ENCODE measurements at regions not wholly inside any gene's neighbourhood (a gene's known extent, or its start where the extent isn't known, plus 50 kb on each side); places are given as distances from the start of the nearest gene placed in this dataset.
"Not testable (repeated sequence)": the region's sequence is repeated elsewhere in the genome, so short reads cannot be mapped to it uniquely, and the experiment has no call there.

DNA sequence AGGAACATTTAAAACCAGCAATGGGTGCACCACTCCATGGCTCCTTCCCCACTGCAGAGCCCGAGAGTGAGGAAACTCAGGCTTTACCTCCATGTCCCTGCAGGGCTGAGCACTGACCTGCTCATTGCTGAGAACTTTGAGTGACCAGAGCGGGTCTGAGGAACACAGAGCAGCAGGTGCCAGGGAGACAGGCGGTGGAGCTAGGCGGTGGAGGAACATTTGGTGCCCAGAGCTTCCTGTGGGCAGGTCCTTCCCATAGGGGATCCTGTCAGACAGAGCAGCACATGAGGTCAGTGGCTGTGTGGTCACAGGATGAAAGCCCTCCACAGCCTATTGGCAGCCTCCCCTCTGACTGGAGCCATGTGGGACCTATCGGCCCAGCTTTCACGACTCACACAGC, 538.5 kb downstream of the RPIA start:
- TF ChIP-seq, protein P1, sequence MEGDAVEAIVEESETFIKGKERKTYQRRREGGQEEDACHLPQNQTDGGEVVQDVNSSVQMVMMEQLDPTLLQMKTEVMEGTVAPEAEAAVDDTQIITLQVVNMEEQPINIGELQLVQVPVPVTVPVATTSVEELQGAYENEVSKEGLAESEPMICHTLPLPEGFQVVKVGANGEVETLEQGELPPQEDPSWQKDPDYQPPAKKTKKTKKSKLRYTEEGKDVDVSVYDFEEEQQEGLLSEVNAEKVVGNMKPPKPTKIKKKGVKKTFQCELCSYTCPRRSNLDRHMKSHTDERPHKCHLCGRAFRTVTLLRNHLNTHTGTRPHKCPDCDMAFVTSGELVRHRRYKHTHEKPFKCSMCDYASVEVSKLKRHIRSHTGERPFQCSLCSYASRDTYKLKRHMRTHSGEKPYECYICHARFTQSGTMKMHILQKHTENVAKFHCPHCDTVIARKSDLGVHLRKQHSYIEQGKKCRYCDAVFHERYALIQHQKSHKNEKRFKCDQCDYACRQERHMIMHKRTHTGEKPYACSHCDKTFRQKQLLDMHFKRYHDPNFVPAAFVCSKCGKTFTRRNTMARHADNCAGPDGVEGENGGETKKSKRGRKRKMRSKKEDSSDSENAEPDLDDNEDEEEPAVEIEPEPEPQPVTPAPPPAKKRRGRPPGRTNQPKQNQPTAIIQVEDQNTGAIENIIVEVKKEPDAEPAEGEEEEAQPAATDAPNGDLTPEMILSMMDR (conservative IDR thresholded peaks at IDR 0.05; ENCODE audit: low read depth in 2 of 2): not testable (repeated sequence)
- TF ChIP-seq EZH2 (IDR thresholded peaks at IDR 0.05; ENCODE audit: low read depth, unreplicated experiment): not testable (repeated sequence)
- TF ChIP-seq, protein P2, sequence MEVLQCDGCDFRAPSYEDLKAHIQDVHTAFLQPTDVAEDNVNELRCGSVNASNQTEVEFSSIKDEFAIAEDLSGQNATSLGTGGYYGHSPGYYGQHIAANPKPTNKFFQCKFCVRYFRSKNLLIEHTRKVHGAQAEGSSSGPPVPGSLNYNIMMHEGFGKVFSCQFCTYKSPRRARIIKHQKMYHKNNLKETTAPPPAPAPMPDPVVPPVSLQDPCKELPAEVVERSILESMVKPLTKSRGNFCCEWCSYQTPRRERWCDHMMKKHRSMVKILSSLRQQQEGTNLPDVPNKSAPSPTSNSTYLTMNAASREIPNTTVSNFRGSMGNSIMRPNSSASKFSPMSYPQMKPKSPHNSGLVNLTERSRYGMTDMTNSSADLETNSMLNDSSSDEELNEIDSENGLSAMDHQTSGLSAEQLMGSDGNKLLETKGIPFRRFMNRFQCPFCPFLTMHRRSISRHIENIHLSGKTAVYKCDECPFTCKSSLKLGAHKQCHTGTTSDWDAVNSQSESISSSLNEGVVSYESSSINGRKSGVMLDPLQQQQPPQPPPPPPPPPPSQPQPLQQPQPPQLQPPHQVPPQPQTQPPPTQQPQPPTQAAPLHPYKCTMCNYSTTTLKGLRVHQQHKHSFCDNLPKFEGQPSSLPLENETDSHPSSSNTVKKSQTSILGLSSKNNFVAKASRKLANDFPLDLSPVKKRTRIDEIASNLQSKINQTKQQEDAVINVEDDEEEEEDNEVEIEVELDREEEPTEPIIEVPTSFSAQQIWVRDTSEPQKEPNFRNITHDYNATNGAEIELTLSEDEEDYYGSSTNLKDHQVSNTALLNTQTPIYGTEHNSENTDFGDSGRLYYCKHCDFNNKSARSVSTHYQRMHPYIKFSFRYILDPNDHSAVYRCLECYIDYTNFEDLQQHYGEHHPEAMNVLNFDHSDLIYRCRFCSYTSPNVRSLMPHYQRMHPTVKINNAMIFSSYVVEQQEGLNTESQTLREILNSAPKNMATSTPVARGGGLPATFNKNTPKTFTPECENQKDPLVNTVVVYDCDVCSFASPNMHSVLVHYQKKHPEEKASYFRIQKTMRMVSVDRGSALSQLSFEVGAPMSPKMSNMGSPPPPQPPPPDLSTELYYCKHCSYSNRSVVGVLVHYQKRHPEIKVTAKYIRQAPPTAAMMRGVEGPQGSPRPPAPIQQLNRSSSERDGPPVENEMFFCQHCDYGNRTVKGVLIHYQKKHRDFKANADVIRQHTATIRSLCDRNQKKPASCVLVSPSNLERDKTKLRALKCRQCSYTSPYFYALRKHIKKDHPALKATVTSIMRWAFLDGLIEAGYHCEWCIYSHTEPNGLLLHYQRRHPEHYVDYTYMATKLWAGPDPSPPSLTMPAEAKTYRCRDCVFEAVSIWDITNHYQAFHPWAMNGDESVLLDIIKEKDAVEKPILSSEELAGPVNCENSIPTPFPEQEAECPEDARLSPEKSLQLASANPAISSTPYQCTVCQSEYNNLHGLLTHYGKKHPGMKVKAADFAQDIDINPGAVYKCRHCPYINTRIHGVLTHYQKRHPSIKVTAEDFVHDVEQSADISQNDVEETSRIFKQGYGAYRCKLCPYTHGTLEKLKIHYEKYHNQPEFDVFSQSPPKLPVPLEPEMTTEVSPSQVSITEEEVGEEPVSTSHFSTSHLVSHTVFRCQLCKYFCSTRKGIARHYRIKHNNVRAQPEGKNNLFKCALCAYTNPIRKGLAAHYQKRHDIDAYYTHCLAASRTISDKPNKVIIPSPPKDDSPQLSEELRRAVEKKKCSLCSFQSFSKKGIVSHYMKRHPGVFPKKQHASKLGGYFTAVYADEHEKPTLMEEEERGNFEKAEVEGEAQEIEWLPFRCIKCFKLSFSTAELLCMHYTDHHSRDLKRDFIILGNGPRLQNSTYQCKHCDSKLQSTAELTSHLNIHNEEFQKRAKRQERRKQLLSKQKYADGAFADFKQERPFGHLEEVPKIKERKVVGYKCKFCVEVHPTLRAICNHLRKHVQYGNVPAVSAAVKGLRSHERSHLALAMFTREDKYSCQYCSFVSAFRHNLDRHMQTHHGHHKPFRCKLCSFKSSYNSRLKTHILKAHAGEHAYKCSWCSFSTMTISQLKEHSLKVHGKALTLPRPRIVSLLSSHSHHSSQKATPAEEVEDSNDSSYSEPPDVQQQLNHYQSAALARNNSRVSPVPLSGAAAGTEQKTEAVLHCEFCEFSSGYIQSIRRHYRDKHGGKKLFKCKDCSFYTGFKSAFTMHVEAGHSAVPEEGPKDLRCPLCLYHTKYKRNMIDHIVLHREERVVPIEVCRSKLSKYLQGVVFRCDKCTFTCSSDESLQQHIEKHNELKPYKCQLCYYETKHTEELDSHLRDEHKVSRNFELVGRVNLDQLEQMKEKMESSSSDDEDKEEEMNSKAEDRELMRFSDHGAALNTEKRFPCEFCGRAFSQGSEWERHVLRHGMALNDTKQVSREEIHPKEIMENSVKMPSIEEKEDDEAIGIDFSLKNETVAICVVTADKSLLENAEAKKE (CRISPR knock-in tag; IDR thresholded peaks at IDR 0.05): not testable (repeated sequence)
